ENCODE measurements at regions not wholly inside any gene's neighbourhood (a gene's known extent, or its start where the extent isn't known, plus 50 kb on each side); places are given as distances from the start of the nearest gene placed in this dataset.

GRCh38 chr6:166242888-166243287 is 65.3 kb downstream of the PRR18 start:
- TF ChIP-seq, protein P1, sequence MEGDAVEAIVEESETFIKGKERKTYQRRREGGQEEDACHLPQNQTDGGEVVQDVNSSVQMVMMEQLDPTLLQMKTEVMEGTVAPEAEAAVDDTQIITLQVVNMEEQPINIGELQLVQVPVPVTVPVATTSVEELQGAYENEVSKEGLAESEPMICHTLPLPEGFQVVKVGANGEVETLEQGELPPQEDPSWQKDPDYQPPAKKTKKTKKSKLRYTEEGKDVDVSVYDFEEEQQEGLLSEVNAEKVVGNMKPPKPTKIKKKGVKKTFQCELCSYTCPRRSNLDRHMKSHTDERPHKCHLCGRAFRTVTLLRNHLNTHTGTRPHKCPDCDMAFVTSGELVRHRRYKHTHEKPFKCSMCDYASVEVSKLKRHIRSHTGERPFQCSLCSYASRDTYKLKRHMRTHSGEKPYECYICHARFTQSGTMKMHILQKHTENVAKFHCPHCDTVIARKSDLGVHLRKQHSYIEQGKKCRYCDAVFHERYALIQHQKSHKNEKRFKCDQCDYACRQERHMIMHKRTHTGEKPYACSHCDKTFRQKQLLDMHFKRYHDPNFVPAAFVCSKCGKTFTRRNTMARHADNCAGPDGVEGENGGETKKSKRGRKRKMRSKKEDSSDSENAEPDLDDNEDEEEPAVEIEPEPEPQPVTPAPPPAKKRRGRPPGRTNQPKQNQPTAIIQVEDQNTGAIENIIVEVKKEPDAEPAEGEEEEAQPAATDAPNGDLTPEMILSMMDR (IDR thresholded peaks at IDR 0.05): no peak
- TF ChIP-seq YY1 (IDR thresholded peaks at IDR 0.05; ENCODE audit: low read depth) (no peak), EZH2phosphoT487 (IDR thresholded peaks at IDR 0.05; ENCODE audit: borderline replicate concordance, low read depth) (no peak), TAF1 (IDR thresholded peaks at IDR 0.05; ENCODE audit: borderline replicate concordance, low read depth, low read length) (no peak), FOXM1 (IDR thresholded peaks at IDR 0.05; ENCODE audit: low read depth) (no peak), ZBTB33 (IDR thresholded peaks at IDR 0.05; ENCODE audit: borderline replicate concordance, low read depth) (no peak), NFIC (IDR thresholded peaks at IDR 0.05; ENCODE audit: borderline replicate concordance) (no peak), RAD21 (IDR thresholded peaks at IDR 0.05; ENCODE audit: low read length) (no peak), SIN3A (IDR thresholded peaks at IDR 0.05; ENCODE audit: borderline replicate concordance, low read depth, low read length) (no peak), REST (IDR thresholded peaks at IDR 0.05; ENCODE audit: low read depth, low read length) (no peak), EP300 (IDR thresholded peaks at IDR 0.05; ENCODE audit: borderline replicate concordance in 1 of 2, low read depth in 1 of 2, low read length in 1 of 2) (no peak), FOXJ3 (CRISPR knock-in tag; IDR thresholded peaks at IDR 0.05) (no peak)
